HG02981 (cell line): ENCODE measurements at regions not wholly inside any gene's neighbourhood (a gene's known extent, or its start where the extent isn't known, plus 50 kb on each side); places are given as distances from the start of the nearest gene placed in this dataset.

ENCODE experiments used
- ATAC-seq: cut with Tn5 transposase; IDR thresholded peaks from one replicate; pipeline ENCODE4 v1.9.1; 2021; ENCODE audit warnings: mild to moderate bottlenecking, moderate library complexity; ENCODE audit not compliant: unreplicated experiment

GRCh38 chr10:90313576-90314325 lies 544.1 kb downstream of the HTR7 start:
- ATAC-seq = no peak

- ATAC-seq = no peak
These were observed 543.1 kb downstream of the HTR7 start for GRCh38 chr10:90314718-90315117.

GRCh38 chr10:90317172-90317571 lies 540.7 kb downstream of the HTR7 start:
- no peak for ATAC-seq

GRCh38 chr10:90318659-90319058 lies 539.2 kb downstream of the HTR7 start:
- ATAC-seq = no peak

DNA sequence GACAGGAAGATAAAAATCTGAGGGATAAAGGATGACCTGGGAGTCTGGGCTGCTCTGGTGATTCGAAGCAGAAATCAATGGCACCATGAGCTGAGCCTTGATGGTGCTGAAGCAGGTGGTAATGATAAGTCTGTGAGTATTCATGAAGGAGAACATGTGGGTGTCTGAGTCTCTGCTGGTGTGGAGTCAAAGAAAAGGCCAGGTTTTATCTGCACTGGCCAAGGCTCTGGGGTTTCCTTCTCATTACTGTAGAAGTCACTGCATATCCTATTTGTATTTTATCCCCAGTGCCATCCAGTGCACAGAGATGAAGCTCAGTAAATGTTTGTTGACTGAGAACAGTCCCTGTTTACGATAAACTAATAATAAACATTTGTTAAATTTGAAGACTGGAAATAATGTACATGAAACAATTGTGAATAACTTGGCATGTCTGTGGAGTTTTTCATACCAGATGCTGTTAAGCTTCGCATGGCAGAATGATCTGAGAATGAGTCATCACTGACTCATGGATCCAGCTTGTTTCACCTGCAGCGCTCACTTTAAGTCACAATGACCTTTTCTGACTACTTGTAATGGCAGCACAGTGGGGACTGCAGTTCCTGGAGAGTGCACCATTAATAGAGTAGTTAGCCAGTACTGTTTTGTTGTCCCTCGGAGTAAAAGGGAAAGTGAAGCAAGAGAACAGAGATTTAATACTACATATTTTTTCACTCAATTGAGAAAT lies 538.5 kb downstream of the HTR7 start:
- ATAC-seq = peak; percentile 92

- no peak for ATAC-seq
These were observed 536.6 kb downstream of the HTR7 start for GRCh38 chr10:90321132-90321816.

GRCh38 chr10:90326498-90327267 lies 531.2 kb downstream of the HTR7 start:
- no peak for ATAC-seq

DNA sequence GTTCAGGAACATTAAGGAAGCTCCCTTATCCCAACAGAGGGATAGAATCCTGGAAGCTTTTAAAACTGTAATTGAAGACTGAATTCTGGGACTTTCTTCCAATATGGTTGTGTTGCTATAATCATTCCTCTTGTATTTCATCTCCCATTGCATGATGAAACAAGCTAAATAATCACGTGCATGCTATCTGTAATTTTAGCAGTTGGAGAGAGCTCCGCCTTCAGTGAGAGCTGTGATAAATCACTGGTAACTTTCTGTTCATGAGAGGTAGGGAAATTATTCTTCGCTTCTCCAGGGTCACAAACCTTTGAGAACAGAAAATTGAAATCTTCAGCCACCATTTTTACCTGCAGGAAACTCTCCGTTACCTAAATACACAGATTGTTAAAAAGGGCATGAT lies 530.2 kb downstream of the HTR7 start:
- ATAC-seq = no peak

DNA sequence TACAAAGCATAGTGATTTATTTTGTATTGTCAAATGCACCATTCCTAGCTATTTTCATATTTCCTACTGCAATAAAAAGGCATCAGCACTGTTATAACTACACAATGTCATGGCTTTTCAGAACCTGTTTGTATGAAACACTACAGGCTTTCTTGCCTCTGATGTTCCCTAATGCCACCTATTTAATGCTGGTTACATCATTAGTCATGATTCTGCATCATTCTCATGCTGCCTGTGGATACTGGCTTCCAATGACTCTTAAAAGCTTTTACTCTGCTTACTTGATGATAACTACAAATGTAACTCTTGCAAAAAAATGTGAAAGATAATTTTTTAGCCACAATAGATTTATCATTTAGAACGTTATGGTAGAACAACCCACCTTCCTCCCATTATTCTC lies 529.4 kb downstream of the HTR7 start:
- ATAC-seq = no peak

DNA sequence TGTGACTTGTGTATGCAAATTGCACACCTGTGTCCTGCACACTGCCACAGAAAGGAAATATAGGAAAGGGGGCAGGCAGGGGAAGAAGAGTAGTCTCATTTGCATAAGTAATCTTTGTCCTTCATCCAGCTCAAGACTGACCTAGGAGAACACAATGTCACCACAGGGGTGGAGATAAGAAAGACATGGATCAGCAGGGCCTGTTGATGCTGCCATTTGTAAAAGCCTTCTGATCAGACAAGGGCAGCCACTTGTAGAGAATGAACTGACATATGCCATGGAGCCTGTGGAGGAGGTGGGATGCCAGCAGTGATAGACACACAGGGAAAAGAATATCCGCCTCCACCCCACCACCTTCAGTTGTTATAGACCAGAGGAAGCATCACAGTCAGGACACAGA lies 528.9 kb downstream of the HTR7 start:
- no peak for ATAC-seq

GRCh38 chr10:90337316-90337715 lies 520.5 kb downstream of the HTR7 start:
- ATAC-seq = no peak

- ATAC-seq = no peak
These were observed 515.4 kb downstream of the HTR7 start for GRCh38 chr10:90342480-90342879.

DNA sequence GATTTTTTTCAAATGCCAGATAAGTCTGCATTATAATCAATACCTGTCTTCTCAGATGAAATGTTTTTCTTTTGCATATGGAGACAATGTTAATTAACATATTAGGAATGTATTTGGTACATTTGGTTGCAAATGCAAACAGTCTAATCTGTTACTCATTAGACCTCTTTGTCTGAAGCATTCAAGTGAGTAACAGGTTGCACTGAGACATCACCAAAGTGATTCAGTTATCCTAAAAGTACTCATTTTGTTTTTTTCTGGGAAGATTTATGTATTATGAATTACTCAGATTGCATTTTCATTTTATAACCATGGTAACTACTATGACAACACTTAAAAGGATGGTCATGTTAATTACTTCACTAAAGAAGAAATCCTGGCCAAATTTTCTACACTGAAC lies 513.6 kb downstream of the HTR7 start:
- no peak for ATAC-seq

- ATAC-seq = no peak
These were observed 510.6 kb downstream of the HTR7 start for GRCh38 chr10:90347239-90347638.

- no peak for ATAC-seq
These were observed 507.7 kb downstream of the HTR7 start for GRCh38 chr10:90350122-90350521.

GRCh38 chr10:90352288-90352687 lies 505.6 kb downstream of the HTR7 start:
- no peak for ATAC-seq

DNA sequence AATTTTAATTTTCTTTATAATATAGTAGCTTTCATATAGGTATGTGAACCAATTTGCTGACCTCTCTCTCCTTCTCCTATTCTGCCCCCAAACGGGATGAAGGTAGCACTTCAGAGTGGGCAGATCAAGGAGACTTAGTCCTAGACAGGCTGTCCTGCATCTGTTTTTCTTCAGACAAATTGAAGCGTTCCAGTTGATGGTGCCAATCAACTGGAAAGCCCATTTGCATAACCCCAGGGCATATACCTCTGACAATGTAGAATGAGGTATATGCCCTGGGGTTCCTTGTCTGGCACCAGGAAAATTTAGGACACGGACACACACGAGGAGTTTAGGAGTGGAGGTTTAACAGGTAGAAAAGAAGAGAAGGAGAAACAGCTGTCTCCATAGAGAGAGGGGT lies 502.9 kb downstream of the HTR7 start:
- no peak for ATAC-seq

DNA sequence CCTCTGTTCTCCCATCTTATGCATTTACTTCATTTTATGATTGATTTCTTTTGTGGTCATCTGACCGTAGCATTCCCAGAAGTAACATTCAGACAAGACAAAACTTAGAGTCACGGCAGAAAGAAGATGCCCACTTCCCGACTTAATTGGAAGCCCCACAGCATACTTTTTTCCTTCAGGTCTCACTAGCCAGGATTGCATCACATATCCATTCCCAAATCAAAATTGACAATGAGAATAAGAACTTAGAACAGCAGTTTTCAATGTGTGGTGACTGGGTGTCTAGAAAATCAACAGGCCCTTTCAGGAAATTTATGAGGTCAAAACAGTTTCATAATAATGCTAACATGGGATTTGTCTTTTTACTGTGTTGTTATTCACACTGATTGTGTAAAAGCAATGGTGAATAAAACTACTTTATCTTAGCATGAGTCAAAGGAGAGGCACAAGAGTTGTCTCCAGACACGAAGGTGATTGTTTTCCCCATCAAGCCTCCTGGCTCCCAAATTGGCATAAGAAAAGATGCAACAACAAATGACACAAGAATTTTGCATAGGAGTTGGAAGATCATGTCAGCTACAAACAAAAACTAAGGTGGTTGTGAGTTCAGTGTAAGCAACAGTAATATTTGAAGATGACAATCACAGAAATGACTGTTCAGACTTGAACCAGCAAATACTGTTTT lies 493.9 kb downstream of the HTR7 start:
- no peak for ATAC-seq

DNA sequence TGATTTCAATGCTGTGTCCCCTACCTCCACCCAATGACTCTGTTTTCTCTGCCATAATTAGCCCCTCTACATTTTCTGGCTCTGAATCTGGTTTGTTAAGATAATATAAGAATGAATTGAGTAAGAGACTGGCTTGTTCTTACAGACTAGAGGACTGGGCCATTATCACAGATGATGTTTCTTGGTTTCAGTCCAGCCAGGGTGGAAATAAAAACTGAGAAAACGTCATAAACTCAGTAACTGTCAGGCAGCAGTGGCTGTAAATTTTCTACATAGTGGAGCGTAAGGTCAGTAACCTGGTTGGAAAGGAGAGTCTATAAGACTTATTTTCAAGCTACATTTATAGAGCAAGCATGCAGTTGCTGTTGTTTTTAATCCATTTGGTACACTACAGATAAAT lies 485.4 kb downstream of the HTR7 start:
- no peak for ATAC-seq

DNA sequence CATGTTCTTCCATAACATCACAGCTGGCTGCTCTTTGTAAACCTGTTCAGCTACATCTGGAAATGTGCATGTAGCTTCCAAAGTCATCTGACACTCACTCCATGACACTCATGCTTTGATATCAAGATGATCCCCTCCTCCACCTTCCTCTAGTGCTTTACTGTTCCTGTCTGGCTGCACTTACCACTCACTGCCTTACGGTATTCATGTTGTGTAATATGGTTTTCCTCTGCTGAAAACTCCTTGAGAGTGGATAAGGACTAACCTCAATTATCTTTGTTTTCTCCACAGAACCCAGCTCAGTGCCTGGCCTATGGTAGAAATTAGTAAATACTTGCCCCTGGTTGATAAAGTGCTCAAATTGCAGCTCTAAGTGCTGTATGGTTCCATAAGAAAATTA lies 483.9 kb downstream of the HTR7 start:
- ATAC-seq = no peak
